K562 (cell line): ENCODE measurements at regions not wholly inside any gene's neighbourhood (a gene's known extent, or its start where the extent isn't known, plus 50 kb on each side); places are given as distances from the start of the nearest gene placed in this dataset.

Experiments
- JUNB ChIP-seq: fragments of 450-650 bp; formaldehyde crosslinking; conservative IDR thresholded peaks from 2 replicates; pipeline ENCODE4 v1.4.0; 2020; ENCODE audit warnings: mild to moderate bottlenecking
- MXD1 ChIP-seq: fragments of 250-450 bp; sonication (Bioruptor Pico); IDR thresholded peaks from 2 replicates; pipeline ENCODE4 v1.8.0; 2021; ENCODE audit warnings: borderline replicate concordance, mild to moderate bottlenecking, moderate library complexity; ENCODE audit not compliant: poor library complexity, severe bottlenecking
- RUNX1 ChIP-seq: sonication (generic); IDR thresholded peaks from 2 replicates; pipeline ENCODE4 v1.6.1; 2016; ENCODE audit warnings: antibody characterized with exemption, low read depth
- SIRT6 ChIP-seq: IDR thresholded peaks from one replicate; pipeline ENCODE4 v1.6.1; 2012; ENCODE audit warnings: low read depth, mild to moderate bottlenecking, control low read depth, inconsistent platforms, low read length, moderate library complexity
- SMARCC2 ChIP-seq: fragments of 450-650 bp; IDR thresholded peaks from 2 replicates; pipeline ENCODE4 v1.6.1; 2017; ENCODE audit warnings: antibody characterized with exemption, moderate library complexity, mild to moderate bottlenecking, low read depth
- TBL1XR1 ChIP-seq, 2 experiments: IDR thresholded peaks; 2 replicates each; pipeline ENCODE4 v1.6.1; 2012; ENCODE audit warnings: improper control_type of control experiment in 2 of 2, low read length in 2 of 2, mild to moderate bottlenecking in 1 of 2
- THAP7 ChIP-seq: fragments of 250-450 bp; sonication (Bioruptor Pico); IDR thresholded peaks from 2 replicates; pipeline ENCODE4 v1.5.0; 2021
- THRAP3 ChIP-seq: fragments of 450-650 bp; IDR thresholded peaks from 2 replicates; pipeline ENCODE4 v1.6.1; 2016; ENCODE audit warnings: mild to moderate bottlenecking, inconsistent platforms, borderline replicate concordance
- XRCC5 ChIP-seq: fragments of 200-400 bp; formaldehyde crosslinking; IDR thresholded peaks from 2 replicates; pipeline ENCODE4 v1.6.1; 2017; ENCODE audit warnings: low read depth, mild to moderate bottlenecking, low read length
- ZBTB11 ChIP-seq, 3 experiments: fragments of 200-800 bp in 1 of 3; fragments of 250-450 bp in 1 of 3; fragments of 450-650 bp in 1 of 3; sonication (Bioruptor Pico) in 1 of 3; sonication (Bioruptor generic) in 1 of 3; formaldehyde crosslinking in 1 of 3; IDR thresholded peaks; 2 replicates each; pipeline versions ENCODE4 v1.6.1 to v1.8.0; 2016 to 2022; ENCODE audit warnings: mild to moderate bottlenecking in 2 of 3, missing genetic modification characterization in 2 of 3, missing compliant biosample characterization in 1 of 3, moderate library complexity in 1 of 3
- ZBTB17 ChIP-seq: fragments of 450-650 bp; formaldehyde crosslinking; IDR thresholded peaks from 2 replicates; pipeline ENCODE4 v1.4.0; 2020; ENCODE audit warnings: mild to moderate bottlenecking
- ZNF174 ChIP-seq: fragments of 250-450 bp; sonication (Bioruptor Pico); IDR thresholded peaks from 2 replicates; pipeline ENCODE4 v1.4.0; 2020; ENCODE audit warnings: mild to moderate bottlenecking
- ZNF586 ChIP-seq: fragments of 450-650 bp; formaldehyde crosslinking; conservative IDR thresholded peaks from 2 replicates; pipeline ENCODE4 v1.4.0; 2020; ENCODE audit warnings: mild to moderate bottlenecking, moderate library complexity
- ZNF76 ChIP-seq: fragments of 250-450 bp; sonication (Bioruptor Pico); IDR thresholded peaks from 2 replicates; pipeline ENCODE4 v1.4.0; 2020; ENCODE audit warnings: mild to moderate bottlenecking, moderate library complexity, borderline replicate concordance
- ZSCAN29 ChIP-seq: fragments of 450-650 bp; IDR thresholded peaks from 2 replicates; pipeline ENCODE4 v1.6.1; 2017
- TF ChIP-seq, protein P1 (sequence below): fragments of 450-650 bp; IDR thresholded peaks from 2 replicates; pipeline ENCODE4 v1.6.1; 2014; ENCODE audit warnings: low read depth, mild to moderate bottlenecking, moderate library complexity, borderline replicate concordance
- TF ChIP-seq, protein P2 (sequence below): IDR thresholded peaks from 2 replicates; pipeline ENCODE4 v1.6.1; 2011; ENCODE audit not compliant: insufficient read length; ENCODE audit errors: extremely low read depth

DNA sequence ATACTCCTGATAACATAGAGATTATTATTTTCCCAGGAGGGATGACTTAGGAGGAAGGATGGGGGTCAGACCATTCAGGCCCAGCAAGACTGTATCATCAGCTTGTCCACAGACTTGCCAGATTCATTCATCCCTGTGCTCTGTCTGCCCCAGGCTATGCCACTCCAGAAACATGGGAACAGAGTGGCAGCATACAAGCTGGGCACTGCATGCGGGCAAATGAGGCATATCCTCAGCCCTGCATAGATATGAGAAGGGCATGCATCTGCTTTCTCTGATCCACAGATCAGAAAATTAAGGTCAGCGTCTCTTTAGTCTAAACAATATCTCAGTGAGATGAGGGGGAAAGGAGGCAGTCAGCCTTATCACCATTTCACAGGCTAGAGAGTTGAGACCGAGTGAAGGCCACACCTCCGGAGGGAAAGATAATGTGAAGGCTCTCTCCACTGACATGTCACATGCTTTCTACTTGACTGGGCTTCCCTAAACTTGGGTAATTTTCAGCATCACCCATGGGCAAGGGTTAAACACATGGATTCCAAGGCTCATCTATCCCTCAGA, 140.5 kb downstream of the TFAP2B start (continued):
- TF ChIP-seq ZBTB11 (CRISPR knock-in tag; IDR thresholded peaks at IDR 0.05), result 0 out of 6 replicates have a peak, but pooled peaks of 1 of the 3 experiments have one; percentile 31
- TF ChIP-seq, protein P1, sequence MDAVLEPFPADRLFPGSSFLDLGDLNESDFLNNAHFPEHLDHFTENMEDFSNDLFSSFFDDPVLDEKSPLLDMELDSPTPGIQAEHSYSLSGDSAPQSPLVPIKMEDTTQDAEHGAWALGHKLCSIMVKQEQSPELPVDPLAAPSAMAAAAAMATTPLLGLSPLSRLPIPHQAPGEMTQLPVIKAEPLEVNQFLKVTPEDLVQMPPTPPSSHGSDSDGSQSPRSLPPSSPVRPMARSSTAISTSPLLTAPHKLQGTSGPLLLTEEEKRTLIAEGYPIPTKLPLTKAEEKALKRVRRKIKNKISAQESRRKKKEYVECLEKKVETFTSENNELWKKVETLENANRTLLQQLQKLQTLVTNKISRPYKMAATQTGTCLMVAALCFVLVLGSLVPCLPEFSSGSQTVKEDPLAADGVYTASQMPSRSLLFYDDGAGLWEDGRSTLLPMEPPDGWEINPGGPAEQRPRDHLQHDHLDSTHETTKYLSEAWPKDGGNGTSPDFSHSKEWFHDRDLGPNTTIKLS, result no peak
- TF ChIP-seq TBL1XR1 (IDR thresholded peaks at IDR 0.05; ENCODE audit: low read length in 2 of 2), result peak; percentile 82 to 96; a peak in 3 of 4 replicates
- no peak for TF ChIP-seq ZSCAN29
- no peak for TF ChIP-seq ZNF76 (CRISPR knock-in tag)
- no peak for TF ChIP-seq JUNB
- no peak for TF ChIP-seq THRAP3
- 0 out of 2 replicates have a peak, but pooled peaks have one; percentile 32 for TF ChIP-seq ZBTB17 (CRISPR knock-in tag)
- no peak for TF ChIP-seq XRCC5
- peak; percentile 78; the same call in 1 of the 2 replicates for TF ChIP-seq SMARCC2
- TF ChIP-seq MXD1 (CRISPR knock-in tag), result no peak
- no peak for TF ChIP-seq ZNF174
- no peak for TF ChIP-seq SIRT6
- TF ChIP-seq RUNX1, result no peak
- TF ChIP-seq, protein P2, sequence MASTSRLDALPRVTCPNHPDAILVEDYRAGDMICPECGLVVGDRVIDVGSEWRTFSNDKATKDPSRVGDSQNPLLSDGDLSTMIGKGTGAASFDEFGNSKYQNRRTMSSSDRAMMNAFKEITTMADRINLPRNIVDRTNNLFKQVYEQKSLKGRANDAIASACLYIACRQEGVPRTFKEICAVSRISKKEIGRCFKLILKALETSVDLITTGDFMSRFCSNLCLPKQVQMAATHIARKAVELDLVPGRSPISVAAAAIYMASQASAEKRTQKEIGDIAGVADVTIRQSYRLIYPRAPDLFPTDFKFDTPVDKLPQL, result no peak
- TF ChIP-seq THAP7 (CRISPR knock-in tag), result no peak
- TF ChIP-seq ZNF586 (CRISPR knock-in tag), result no peak
